GM06990 (cell line): ENCODE measurements at regions not wholly inside any gene's neighbourhood (a gene's known extent, or its start where the extent isn't known, plus 50 kb on each side); places are given as distances from the start of the nearest gene placed in this dataset.
"Not testable (repeated sequence)": the region's sequence is repeated elsewhere in the genome, so short reads cannot be mapped to it uniquely, and the experiment has no call there.

ENCODE experiments used
- DNase-seq: peaks from one replicate; pipeline ENCODE4 v3.0.0-alpha.2; 2011; ENCODE audit not compliant: insufficient read length; ENCODE audit errors: extremely low read depth
- H3K27me3 ChIP-seq: replicated peaks from 2 replicates; pipeline ENCODE4 v1.6.0; 2011; ENCODE audit warnings: low read length; ENCODE audit not compliant: control insufficient read depth, insufficient read depth
- H3K36me3 ChIP-seq: 2 replicates; pipeline ENCODE4 v1.5.1; 2011; ENCODE audit warnings: low read length; ENCODE audit not compliant: control insufficient read depth, insufficient read depth
- H3K4me3 ChIP-seq: replicated peaks from 2 replicates; pipeline ENCODE4 v1.5.1; 2011; ENCODE audit warnings: low read depth, mild to moderate bottlenecking, control low read depth, low read length
- CTCF ChIP-seq: IDR thresholded peaks from 2 replicates; pipeline ENCODE4 v1.5.1; 2011; ENCODE audit warnings: low read length, control low read depth, mild to moderate bottlenecking, inconsistent platforms; ENCODE audit not compliant: insufficient read depth, poor library complexity, severe bottlenecking

GRCh38 chr11:97621282-97621681, 1231.5 kb downstream of the JRKL start:
- no peak for TF ChIP-seq CTCF
- no peaks in the 10 kb centered on the region for H3K36me3 ChIP-seq
- H3K4me3 ChIP-seq, result no peak overlapping the region
- no peaks in the 10 kb centered on the region for H3K27me3 ChIP-seq
- no peak for DNase-seq

GRCh38 chr11:97622795-97623194, 1233.0 kb downstream of the JRKL start:
- H3K4me3 ChIP-seq, result no peak overlapping the region
- TF ChIP-seq CTCF, result no peak
- no peak for DNase-seq
- H3K36me3 ChIP-seq, result no peaks in the 10 kb centered on the region
- no peaks in the 10 kb centered on the region for H3K27me3 ChIP-seq

DNA sequence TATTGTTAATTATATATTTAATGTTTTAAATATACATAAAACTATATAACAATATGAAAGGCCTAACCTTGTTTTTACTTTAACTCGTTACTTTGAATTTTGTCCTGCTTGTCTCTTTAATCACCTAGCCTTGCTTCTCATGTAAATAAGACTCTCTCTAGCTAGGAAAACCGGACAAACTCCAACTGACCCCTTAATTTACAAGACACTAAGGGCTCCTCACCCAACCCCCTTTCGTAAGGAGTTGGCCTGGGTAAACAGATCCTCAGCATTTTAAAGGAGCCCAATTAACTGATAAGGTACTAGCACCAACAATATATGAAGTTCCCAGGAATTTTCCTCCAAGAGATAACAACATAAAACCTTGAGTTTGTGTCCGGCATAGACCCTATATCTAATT, 1246.9 kb downstream of the JRKL start:
- not testable (repeated sequence) for DNase-seq, H3K36me3 ChIP-seq, H3K4me3 ChIP-seq

DNA sequence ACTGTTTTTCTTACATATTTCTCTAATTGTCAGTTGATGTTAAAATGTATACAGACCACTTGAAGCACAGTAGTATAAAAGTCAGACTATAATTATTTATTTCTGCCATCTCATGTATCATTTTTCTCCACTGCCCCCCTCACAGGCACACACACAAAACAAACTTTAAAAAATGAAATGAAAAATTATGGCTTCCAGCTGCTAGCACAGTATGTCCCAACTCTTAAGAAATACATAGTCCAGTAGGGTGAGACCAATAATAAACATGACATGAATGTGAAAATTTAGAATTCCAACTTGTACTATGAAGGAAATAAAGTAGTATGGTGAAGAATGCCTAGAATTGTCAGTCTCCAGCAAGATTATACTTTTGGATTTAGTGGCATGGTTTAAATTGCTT, 1247.9 kb downstream of the JRKL start:
- Histone ChIP-seq H3K4me3 (no peak overlapping the region), H3K36me3 (no peaks in the 10 kb centered on the region), H3K27me3 (no peaks in the 10 kb centered on the region)
- no peak for TF ChIP-seq CTCF
- no peak for DNase-seq

More for the DNA sequence above, 1246.9 kb downstream of the JRKL start:
- H3K27me3 ChIP-seq, result not testable (repeated sequence)

DNA sequence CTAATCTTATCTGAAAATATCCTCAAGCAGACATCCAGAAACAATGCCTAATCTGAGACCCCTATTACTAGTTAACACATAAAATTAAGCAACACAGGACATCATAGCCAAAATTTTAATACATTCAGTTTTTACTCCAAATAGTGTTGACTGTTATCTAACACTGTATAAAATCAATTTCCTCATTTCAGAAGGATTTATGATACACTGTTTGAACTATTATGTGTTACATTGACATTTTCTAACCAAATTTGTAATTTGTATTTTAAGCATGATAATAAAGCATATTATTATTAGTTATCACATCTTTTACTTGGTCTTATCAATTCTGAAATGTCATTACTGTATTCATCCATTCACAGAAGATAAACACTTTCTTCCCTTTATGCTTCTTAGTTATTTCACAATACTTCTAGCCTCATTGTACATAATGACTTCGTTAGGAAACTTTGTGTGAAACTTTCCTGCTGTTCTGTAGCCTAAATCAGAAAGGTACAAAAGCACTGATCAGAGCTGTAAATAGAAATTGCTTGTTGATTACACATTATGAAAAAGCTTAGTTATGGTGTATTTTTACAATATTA, 1248.9 kb downstream of the JRKL start:
- Histone ChIP-seq H3K4me3 (no peak overlapping the region), H3K27me3 (no peaks in the 10 kb centered on the region), H3K36me3 (no peaks in the 10 kb centered on the region)
- TF ChIP-seq CTCF, result no peak
- DNase-seq, result no peak

DNA sequence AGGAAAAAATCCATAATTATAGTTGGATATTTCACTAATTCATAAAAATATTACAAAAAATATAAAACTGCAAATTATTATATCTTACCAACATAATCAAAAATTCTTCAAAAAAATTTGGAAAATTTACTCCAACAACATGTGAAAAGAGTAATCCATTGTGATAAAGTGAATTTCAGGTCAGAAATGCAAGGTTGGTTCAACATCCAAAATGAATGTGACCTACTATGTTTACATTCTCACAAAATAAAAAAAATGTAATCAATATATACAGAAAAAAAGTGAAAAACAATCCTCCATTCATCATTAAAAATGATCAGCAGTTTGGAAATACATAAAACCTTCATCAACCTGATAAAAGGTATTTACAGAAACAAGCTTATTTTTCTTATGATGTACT, 1252.2 kb downstream of the JRKL start:
- Histone ChIP-seq H3K4me3 (no peak overlapping the region), H3K27me3 (no peaks in the 10 kb centered on the region), H3K36me3 (no peaks in the 10 kb centered on the region)
- DNase-seq, result no peak
- no peak for TF ChIP-seq CTCF
